ENCODE measurements at regions not wholly inside any gene's neighbourhood (a gene's known extent, or its start where the extent isn't known, plus 50 kb on each side); places are given as distances from the start of the nearest gene placed in this dataset.
A peak's percentile ranks its signal among the peaks of the same experiment; 100 is the strongest.

- no peak overlapping the region for H3K4me3 ChIP-seq (ENCODE audit: low read depth, low read length)
These were observed 210.3 kb downstream of the SETD4 start for GRCh38 chr21:35850029-35850428.

DNA sequence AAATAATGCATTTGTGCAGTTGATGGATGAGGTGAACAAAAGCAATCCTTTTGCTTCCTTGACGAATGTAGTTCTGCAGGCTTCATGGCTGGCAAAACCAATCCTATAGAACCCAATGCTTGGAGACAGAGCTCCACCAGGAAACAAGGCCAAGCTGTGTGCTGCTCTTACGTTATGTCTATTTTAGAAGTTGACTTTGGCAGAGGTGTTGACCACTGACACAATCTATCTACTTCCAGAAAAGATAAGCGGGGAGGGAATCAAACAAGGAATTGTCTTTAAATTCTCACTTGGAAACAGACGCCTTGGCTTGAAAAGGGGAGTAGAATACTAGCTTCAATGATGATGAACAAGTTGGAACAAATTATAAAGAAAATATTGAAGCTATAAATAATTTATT, 211.2 kb downstream of the SETD4 start:
- in situ Hi-C loops (cut with HindIII; ENCODE audit: low sequenced_read_pairs), result no loop called here
- TF ChIP-seq, protein P1, sequence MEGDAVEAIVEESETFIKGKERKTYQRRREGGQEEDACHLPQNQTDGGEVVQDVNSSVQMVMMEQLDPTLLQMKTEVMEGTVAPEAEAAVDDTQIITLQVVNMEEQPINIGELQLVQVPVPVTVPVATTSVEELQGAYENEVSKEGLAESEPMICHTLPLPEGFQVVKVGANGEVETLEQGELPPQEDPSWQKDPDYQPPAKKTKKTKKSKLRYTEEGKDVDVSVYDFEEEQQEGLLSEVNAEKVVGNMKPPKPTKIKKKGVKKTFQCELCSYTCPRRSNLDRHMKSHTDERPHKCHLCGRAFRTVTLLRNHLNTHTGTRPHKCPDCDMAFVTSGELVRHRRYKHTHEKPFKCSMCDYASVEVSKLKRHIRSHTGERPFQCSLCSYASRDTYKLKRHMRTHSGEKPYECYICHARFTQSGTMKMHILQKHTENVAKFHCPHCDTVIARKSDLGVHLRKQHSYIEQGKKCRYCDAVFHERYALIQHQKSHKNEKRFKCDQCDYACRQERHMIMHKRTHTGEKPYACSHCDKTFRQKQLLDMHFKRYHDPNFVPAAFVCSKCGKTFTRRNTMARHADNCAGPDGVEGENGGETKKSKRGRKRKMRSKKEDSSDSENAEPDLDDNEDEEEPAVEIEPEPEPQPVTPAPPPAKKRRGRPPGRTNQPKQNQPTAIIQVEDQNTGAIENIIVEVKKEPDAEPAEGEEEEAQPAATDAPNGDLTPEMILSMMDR (IDR thresholded peaks at IDR 0.05; ENCODE audit: low read depth, low read length), result no peak
- no peak overlapping the region for H3K4me3 ChIP-seq (ENCODE audit: low read depth, low read length)
- DNase-seq (ENCODE audit: low read depth, low spot score), result peak; percentile 29

More at GRCh38 chr21:35850029-35850428, 210.3 kb downstream of the SETD4 start:
- TF ChIP-seq, protein P1 (IDR thresholded peaks at IDR 0.05; ENCODE audit: low read depth, low read length), result no peak
- peak; percentile 51 for DNase-seq (ENCODE audit: low read depth, low spot score)
- in situ Hi-C loops (cut with HindIII; ENCODE audit: low sequenced_read_pairs), result no loop called here

- DNase-seq (ENCODE audit: low read depth, low spot score), result no peak
- TF ChIP-seq, protein P1 (IDR thresholded peaks at IDR 0.05; ENCODE audit: low read depth, low read length), result no peak
- in situ Hi-C loops (cut with HindIII; ENCODE audit: low sequenced_read_pairs), result no loop called here
These were observed 216.2 kb downstream of the SETD4 start for GRCh38 chr21:35843911-35844667.

DNA sequence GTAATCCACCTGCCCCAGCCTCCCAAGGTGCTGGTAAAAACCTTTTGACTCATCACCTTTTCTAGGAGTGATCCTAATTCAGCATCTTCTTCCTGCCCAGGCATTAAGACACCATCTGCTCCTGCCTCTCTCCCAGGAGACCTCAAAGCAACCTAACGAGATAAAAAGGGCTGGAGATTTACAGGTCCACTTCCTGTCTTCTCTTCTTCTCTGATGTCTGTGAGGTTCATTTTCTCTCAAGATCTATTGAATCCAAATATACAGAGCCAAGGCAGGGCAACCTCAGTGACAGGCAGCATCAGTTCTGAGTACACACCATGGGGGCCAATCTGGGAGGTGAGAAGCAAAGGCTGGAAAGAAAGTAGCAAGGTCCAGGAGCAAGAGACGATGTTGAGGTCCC, 219.4 kb downstream of the SETD4 start:
- in situ Hi-C loops (cut with HindIII; ENCODE audit: low sequenced_read_pairs), result no loop called here
- H3K4me3 ChIP-seq (ENCODE audit: low read depth, low read length), result no peak overlapping the region
- no peak for DNase-seq (ENCODE audit: low read depth, low spot score)
- TF ChIP-seq, protein P1 (IDR thresholded peaks at IDR 0.05; ENCODE audit: low read depth, low read length), result no peak

More at GRCh38 chr21:35843911-35844667, 216.2 kb downstream of the SETD4 start:
- no peak overlapping the region for H3K4me3 ChIP-seq (ENCODE audit: low read depth, low read length)

DNA sequence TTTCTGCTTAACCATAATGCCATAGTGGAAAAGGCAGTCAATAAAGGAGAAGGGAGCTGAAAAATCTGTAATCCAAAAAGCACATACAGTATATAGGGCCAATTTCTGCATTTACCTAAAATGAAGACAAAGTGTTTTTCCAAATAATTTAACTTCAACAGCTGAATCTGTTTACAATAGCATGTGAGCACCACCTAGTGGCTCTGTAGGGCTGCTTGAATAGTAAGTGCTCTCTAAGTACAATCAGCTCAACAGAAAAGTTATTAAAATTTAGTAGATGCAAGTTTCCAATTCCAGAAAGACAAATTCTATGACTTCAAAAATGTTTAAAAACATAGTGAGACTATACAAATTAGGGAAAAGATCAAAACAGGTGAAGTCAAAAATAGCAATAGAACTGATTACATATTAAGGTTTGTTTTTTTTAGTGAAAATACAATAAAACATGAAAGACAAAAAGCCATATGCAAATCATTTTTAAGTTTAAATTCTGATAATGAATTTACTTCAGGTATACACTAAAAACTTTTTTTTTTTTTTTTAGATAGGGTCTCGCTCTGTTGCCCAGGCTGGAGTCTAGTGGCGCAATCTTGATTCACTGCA, 220.0 kb downstream of the SETD4 start:
- H3K4me3 ChIP-seq (ENCODE audit: low read depth, low read length), result no peak overlapping the region
- in situ Hi-C loops (cut with HindIII; ENCODE audit: low sequenced_read_pairs), result no loop called here
- peak; percentile 87 for DNase-seq (ENCODE audit: low read depth, low spot score)
- TF ChIP-seq, protein P1 (IDR thresholded peaks at IDR 0.05; ENCODE audit: low read depth, low read length), result peak; percentile 83

DNA sequence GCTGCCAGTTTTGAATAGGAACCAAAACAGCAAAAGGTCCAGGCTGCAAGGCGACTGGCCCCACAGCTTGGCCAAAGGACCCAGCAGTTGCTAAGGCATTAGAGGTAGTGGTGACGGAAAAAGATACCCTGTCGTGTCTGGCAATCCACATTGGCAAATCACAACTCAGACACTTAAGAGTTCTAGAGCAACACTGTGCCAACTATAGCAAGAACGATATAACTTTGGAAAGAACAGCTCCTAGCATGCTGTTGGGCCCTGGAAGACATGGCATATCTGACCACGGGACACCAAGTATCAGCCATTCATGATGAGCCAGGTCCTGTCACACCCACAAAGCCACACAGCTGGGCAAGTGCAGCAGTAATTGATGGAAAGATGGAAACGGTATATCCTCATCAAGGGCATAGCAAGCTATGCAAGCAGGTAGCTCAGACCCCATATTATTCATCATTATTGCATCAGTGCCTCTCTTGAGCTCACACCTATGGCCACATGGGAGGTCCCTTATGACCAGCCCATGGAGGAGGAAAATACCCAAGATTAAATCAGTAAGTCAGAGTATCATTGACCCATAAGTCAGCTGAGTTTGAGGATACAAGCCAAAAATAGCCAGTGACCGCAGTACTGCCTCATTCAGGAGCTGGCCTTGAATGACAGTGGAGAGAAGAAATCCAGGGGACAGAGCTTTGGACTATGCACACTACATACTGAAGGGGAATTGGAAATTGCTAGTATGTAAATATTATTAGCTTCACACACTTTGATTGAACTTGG, 221.2 kb downstream of the SETD4 start:
- in situ Hi-C loops (cut with HindIII; ENCODE audit: low sequenced_read_pairs), result no loop called here
- H3K4me3 ChIP-seq (ENCODE audit: low read depth, low read length), result no peak overlapping the region
- DNase-seq (ENCODE audit: low read depth, low spot score), result no peak
- TF ChIP-seq, protein P1 (IDR thresholded peaks at IDR 0.05; ENCODE audit: low read depth, low read length), result no peak
